ENCODE measurements at regions not wholly inside any gene's neighbourhood (a gene's known extent, or its start where the extent isn't known, plus 50 kb on each side); places are given as distances from the start of the nearest gene placed in this dataset.
"Not testable (repeated sequence)": the region's sequence is repeated elsewhere in the genome, so short reads cannot be mapped to it uniquely, and the experiment has no call there.

DNA sequence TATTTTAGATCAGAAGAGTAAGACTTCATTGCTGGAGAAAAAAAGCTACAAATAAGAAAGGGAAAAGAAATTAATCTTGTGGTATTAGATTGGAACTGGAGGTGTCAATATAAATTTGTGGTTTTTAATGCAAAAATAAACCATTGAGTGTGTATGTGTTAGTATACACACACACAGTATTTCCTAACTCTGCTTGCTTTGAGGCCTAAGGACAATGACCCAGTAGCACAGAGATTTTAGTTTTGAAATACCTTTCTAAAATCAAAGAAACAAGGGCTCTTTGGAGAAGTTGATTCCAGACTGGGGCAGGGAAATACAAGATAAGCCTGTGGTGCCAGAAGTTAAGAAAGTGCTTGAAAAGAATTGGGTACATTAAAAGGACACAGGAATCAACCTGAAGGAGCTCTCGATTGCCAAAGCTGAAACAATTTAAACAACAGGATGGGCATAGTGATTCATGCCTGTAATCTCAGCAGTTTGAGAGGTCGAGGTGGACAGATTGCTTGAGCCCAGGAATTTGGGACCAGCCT, 84.6 kb upstream of the DTNBP1 start:
- in situ Hi-C loops (cut with MboI): no loop called here
- H3K9ac ChIP-seq: no peak overlapping the region
- H3K36me3 ChIP-seq (ENCODE audit: low read depth): no peaks in the 10 kb centered on the region
- no peaks in the 10 kb centered on the region for H4K20me1 ChIP-seq (ENCODE audit: insufficient read depth)
- H3K79me2 ChIP-seq (ENCODE audit: insufficient read depth): no peaks in the 10 kb centered on the region
- no peak for DNase-seq
- no peaks in the 10 kb centered on the region for H3K9me3 ChIP-seq (ENCODE audit: low read depth)
- no peak overlapping the region for H3K4me2 ChIP-seq (ENCODE audit: unreplicated experiment)
- no peaks in the 10 kb centered on the region for H3K4me1 ChIP-seq (ENCODE audit: insufficient read depth)
- no peak overlapping the region for H2AFZ ChIP-seq
- H3F3A ChIP-seq (ENCODE audit: insufficient read depth): no peaks in the 10 kb centered on the region
- 64 to 73% methylated on average over 2 of the region's 2 CpGs for WGBS, 2 experiments (ENCODE audit: low coverage in 1 of 2, low lambda C conversion rate in 2 of 2, missing lambda C conversion rate in 2 of 2)
- no peak for TF ChIP-seq EZH2phosphoT487 (IDR thresholded peaks at IDR 0.05; ENCODE audit: insufficient read depth, low read depth)
- no peak for TF ChIP-seq EZH2 (IDR thresholded peaks at IDR 0.05; ENCODE audit: insufficient read depth, poor library complexity, severe bottlenecking)
- H3K27ac ChIP-seq: no peak overlapping the region
- H3K4me3 ChIP-seq: no peak overlapping the region
- no peaks in the 10 kb centered on the region for H3K9me2 ChIP-seq (ENCODE audit: insufficient read depth)
- no peaks in the 10 kb centered on the region; the same call in 1 of the 2 replicates for H3K27me3 ChIP-seq (replicated peaks; ENCODE audit: insufficient read depth)

DNA sequence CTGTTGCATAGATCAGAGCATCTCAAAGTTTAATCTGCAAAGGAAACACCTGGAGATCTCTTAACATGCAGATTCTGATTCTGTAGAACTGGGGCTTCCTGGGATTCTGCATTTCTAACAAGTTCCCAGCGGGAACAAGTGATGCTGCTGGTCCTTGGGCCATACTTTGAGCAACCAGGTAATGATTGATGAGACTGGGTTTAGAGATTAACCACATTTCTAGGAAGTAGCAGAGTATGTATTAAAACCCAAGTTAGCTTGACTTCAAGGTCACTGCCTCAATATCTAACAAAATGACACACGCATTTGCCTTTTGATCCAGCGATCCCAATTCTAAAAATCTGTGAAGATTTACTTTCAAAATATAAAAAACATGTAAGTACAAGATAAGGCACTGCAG, 83.0 kb upstream of the DTNBP1 start:
- Histone ChIP-seq H3K4me3 (no peak overlapping the region), H3K9me2 (ENCODE audit: insufficient read depth) (no peaks in the 10 kb centered on the region), H3K27me3 (replicated peaks; ENCODE audit: insufficient read depth) (no peaks in the 10 kb centered on the region; the same call in 1 of the 2 replicates), H3K4me2 (ENCODE audit: unreplicated experiment) (no peak overlapping the region), H3K79me2 (ENCODE audit: insufficient read depth) (no peaks in the 10 kb centered on the region), H2AFZ (no peak overlapping the region), H3K27ac (no peak overlapping the region), H4K20me1 (ENCODE audit: insufficient read depth) (no peaks in the 10 kb centered on the region), H3K36me3 (ENCODE audit: low read depth) (no peaks in the 10 kb centered on the region), H3K4me1 (ENCODE audit: insufficient read depth) (no peaks in the 10 kb centered on the region), H3K9me3 (ENCODE audit: low read depth) (no peaks in the 10 kb centered on the region), H3F3A (ENCODE audit: insufficient read depth) (no peaks in the 10 kb centered on the region), H3K9ac (no peak overlapping the region)
- in situ Hi-C loops (cut with MboI): no loop called here
- no peak for DNase-seq
- WGBS, 2 experiments (ENCODE audit: low coverage in 1 of 2, low lambda C conversion rate in 2 of 2, missing lambda C conversion rate in 2 of 2): 56 to 64% methylated on average over 3 of the region's 3 CpGs
- TF ChIP-seq EZH2phosphoT487 (IDR thresholded peaks at IDR 0.05; ENCODE audit: insufficient read depth, low read depth) (no peak), EZH2 (IDR thresholded peaks at IDR 0.05; ENCODE audit: insufficient read depth, poor library complexity, severe bottlenecking) (no peak)

DNA sequence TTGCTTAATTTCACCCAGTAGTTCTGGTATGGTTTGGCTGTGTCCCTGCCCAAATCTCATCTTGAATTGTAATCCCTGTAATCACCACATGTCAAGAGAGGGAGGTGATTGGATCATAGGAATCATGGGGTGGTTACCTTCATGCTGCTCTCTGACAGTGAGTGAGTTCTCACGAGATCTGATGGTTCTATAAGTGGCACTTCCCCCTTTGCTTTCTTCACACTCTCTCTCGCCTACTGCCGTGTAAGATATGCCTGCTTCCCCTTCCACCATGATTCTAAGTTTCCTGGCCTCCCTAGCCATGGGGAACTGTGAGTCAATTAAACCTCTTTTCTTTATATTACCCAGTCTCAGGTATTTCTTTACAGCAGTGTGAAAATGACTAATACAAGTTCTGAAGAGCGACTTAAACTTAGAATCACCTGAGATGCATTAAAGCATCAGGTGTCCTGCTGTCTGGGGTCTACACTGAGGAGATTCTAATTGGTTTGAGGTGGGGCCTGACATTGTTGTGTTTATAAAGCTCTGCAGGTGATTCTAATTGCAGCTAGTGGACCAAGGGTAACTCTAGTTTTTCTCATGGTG, 82.1 kb upstream of the DTNBP1 start:
- Histone ChIP-seq H3K27ac (no peak overlapping the region), H3K9me3 (ENCODE audit: low read depth) (no peaks in the 10 kb centered on the region), H3K4me1 (ENCODE audit: insufficient read depth) (no peaks in the 10 kb centered on the region), H3K27me3 (replicated peaks; ENCODE audit: insufficient read depth) (no peaks in the 10 kb centered on the region; the same call in 1 of the 2 replicates), H3K4me2 (ENCODE audit: unreplicated experiment) (no peak overlapping the region), H3K79me2 (ENCODE audit: insufficient read depth) (no peaks in the 10 kb centered on the region), H3K36me3 (ENCODE audit: low read depth) (no peaks in the 10 kb centered on the region), H2AFZ (no peak overlapping the region), H3K9me2 (ENCODE audit: insufficient read depth) (no peaks in the 10 kb centered on the region), H4K20me1 (ENCODE audit: insufficient read depth) (no peaks in the 10 kb centered on the region), H3F3A (ENCODE audit: insufficient read depth) (no peaks in the 10 kb centered on the region), H3K9ac (no peak overlapping the region), H3K4me3 (no peak overlapping the region)
- TF ChIP-seq EZH2phosphoT487 (IDR thresholded peaks at IDR 0.05; ENCODE audit: insufficient read depth, low read depth) (no peak), EZH2 (IDR thresholded peaks at IDR 0.05; ENCODE audit: insufficient read depth, poor library complexity, severe bottlenecking) (no peak)
- 64 to 70% methylated on average over 4 of the region's 4 CpGs for WGBS, 2 experiments (ENCODE audit: low coverage in 1 of 2, low lambda C conversion rate in 2 of 2, missing lambda C conversion rate in 2 of 2)
- in situ Hi-C loops (cut with MboI): no loop called here
- DNase-seq: no peak

DNA sequence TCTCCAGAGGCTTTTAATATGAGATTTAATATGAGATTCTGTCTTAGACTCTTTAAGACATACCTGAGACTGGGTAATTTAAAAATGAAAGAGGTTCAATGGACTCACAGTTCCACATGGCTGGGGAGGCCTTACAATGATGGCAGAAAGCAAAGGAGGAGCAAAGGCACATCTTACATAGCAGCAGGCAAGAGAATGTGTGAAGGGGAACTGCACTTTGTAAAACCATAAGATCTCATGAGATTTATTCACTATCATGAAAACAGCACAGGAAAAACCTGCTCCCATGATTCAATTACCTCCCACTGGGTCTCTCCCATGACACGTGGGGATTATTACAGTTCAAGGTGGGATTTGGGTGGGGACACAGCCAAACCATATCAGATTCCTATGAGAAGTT, 79.2 kb upstream of the DTNBP1 start:
- H3K36me3 ChIP-seq (ENCODE audit: low read depth); H3K9me2 ChIP-seq (ENCODE audit: insufficient read depth); H3K27me3 ChIP-seq (replicated peaks; ENCODE audit: insufficient read depth); DNase-seq; H3K9me3 ChIP-seq (ENCODE audit: low read depth); H3K4me1 ChIP-seq (ENCODE audit: insufficient read depth); H3K4me3 ChIP-seq; H2AFZ ChIP-seq; H3K79me2 ChIP-seq (ENCODE audit: insufficient read depth); H3K9ac ChIP-seq; H3K27ac ChIP-seq; H4K20me1 ChIP-seq (ENCODE audit: insufficient read depth); H3F3A ChIP-seq (ENCODE audit: insufficient read depth); in situ Hi-C loops (cut with MboI); H3K4me2 ChIP-seq (ENCODE audit: unreplicated experiment): not testable (repeated sequence)
- WGBS, 2 experiments (ENCODE audit: low coverage in 1 of 2, low lambda C conversion rate in 2 of 2, missing lambda C conversion rate in 2 of 2): 36 to 39% methylated on average over 1 of the region's 1 CpG

DNA sequence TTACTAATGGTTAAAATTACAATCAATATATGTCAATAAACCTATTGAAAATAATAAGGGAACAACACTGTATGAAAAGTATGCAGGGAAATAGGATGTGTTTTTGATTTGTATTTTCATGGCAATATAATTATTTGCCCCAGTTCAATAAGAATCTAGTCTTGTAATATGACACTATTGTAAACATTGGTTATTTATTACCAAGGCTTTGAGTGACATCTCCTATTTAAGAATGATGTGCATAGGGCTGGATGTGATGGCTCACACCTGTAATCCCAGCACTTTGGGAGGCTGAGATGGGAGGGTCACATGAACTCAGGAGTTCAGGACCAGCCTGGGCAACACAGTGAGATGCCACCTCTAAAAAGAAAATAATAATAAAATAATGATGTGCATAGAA, 78.6 kb upstream of the DTNBP1 start:
- in situ Hi-C loops (cut with MboI): no loop called here
- TF ChIP-seq EZH2phosphoT487 (IDR thresholded peaks at IDR 0.05; ENCODE audit: insufficient read depth, low read depth) (no peak), EZH2 (IDR thresholded peaks at IDR 0.05; ENCODE audit: insufficient read depth, poor library complexity, severe bottlenecking) (no peak)
- H3K27ac ChIP-seq: no peak overlapping the region
- DNase-seq: no peak
- no peaks in the 10 kb centered on the region; the same call in 1 of the 2 replicates for H3K27me3 ChIP-seq (replicated peaks; ENCODE audit: insufficient read depth)
- no peak overlapping the region for H2AFZ ChIP-seq
- H3K4me1 ChIP-seq (ENCODE audit: insufficient read depth): no peaks in the 10 kb centered on the region
- no peaks in the 10 kb centered on the region for H3K36me3 ChIP-seq (ENCODE audit: low read depth)
- no peak overlapping the region for H3K4me2 ChIP-seq (ENCODE audit: unreplicated experiment)
- H3K4me3 ChIP-seq: no peak overlapping the region
- no peaks in the 10 kb centered on the region for H4K20me1 ChIP-seq (ENCODE audit: insufficient read depth)
- H3F3A ChIP-seq (ENCODE audit: insufficient read depth): no peaks in the 10 kb centered on the region
- H3K9ac ChIP-seq: no peak overlapping the region
- no peaks in the 10 kb centered on the region for H3K79me2 ChIP-seq (ENCODE audit: insufficient read depth)
- H3K9me3 ChIP-seq (ENCODE audit: low read depth): no peaks in the 10 kb centered on the region
- H3K9me2 ChIP-seq (ENCODE audit: insufficient read depth): no peaks in the 10 kb centered on the region

Data from GM23248 (cell line).